ENCODE measurements at regions not wholly inside any gene's neighbourhood (a gene's known extent, or its start where the extent isn't known, plus 50 kb on each side); places are given as distances from the start of the nearest gene placed in this dataset.

GRCh38 chr2:16466133-16466820, 199.4 kb downstream of the CYRIA start:
- TF ChIP-seq CTCF (IDR thresholded peaks at IDR 0.05; ENCODE audit: low read depth, low read length) = no peak
- H3K4me3 ChIP-seq (ENCODE audit: low read depth, low read length) = no peak overlapping the region

- no peak for TF ChIP-seq CTCF (IDR thresholded peaks at IDR 0.05; ENCODE audit: low read depth, low read length)
Measured at GRCh38 chr2:16464641-16465040, 201.0 kb downstream of the CYRIA start.

GRCh38 chr2:16462958-16463357, 202.7 kb downstream of the CYRIA start:
- no peak for TF ChIP-seq CTCF (IDR thresholded peaks at IDR 0.05; ENCODE audit: low read depth, low read length)
- H3K4me3 ChIP-seq (ENCODE audit: low read depth, low read length) = no peak overlapping the region

More at GRCh38 chr2:16464641-16465040, 201.0 kb downstream of the CYRIA start:
- H3K4me3 ChIP-seq (ENCODE audit: low read depth, low read length) = no peak overlapping the region

- no peak overlapping the region for H3K4me3 ChIP-seq (ENCODE audit: low read depth, low read length)
Measured at GRCh38 chr2:16461672-16462071, 204.0 kb downstream of the CYRIA start.

GRCh38 chr2:16459606-16460005, 206.0 kb downstream of the CYRIA start:
- no peak overlapping the region for H3K4me3 ChIP-seq (ENCODE audit: low read depth, low read length)
- TF ChIP-seq CTCF (IDR thresholded peaks at IDR 0.05; ENCODE audit: low read depth, low read length) = no peak

More at GRCh38 chr2:16461672-16462071, 204.0 kb downstream of the CYRIA start:
- TF ChIP-seq CTCF (IDR thresholded peaks at IDR 0.05; ENCODE audit: low read depth, low read length) = no peak

- H3K4me3 ChIP-seq (ENCODE audit: low read depth, low read length) = no peak overlapping the region
- TF ChIP-seq CTCF (IDR thresholded peaks at IDR 0.05; ENCODE audit: low read depth, low read length) = no peak
Measured at GRCh38 chr2:16454621-16455020, 211.0 kb downstream of the CYRIA start.

GRCh38 chr2:16452123-16452522, 213.5 kb downstream of the CYRIA start:
- H3K4me3 ChIP-seq (ENCODE audit: low read depth, low read length) = no peak overlapping the region
- no peak for TF ChIP-seq CTCF (IDR thresholded peaks at IDR 0.05; ENCODE audit: low read depth, low read length)
